ENCODE measurements at regions not wholly inside any gene's neighbourhood (a gene's known extent, or its start where the extent isn't known, plus 50 kb on each side); places are given as distances from the start of the nearest gene placed in this dataset.

DNA sequence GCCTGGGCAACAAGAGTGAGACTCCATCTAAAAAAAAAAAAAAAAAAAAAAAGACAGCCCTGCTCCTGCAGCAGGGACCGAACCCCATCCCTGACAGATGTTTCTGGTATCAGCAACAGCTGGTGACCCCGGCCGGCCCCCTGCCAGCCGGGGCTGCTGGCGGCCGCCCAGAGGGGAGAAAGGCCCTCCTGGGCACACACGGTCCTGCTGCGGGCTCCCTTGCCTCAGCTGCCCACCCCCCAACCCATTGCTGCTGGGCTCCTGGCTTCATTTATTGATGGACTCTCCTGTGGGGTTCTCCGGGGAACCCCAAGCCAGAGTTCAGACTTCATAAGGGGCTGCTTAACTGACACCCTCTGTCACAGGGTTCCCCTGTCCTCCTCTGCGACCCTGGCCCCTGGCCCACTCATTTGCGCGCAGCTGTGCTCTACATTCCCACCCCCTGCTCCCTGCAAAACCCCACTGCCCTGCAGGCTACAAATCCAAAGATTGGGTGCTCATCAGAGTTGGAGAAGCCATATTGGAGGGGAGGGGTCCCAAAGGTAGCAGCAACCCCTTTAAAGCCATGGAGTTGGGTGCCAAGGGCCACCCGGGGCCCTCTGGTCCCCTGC, 103.6 kb upstream of the RTL1 start (continued):
- TF ChIP-seq, protein P1, sequence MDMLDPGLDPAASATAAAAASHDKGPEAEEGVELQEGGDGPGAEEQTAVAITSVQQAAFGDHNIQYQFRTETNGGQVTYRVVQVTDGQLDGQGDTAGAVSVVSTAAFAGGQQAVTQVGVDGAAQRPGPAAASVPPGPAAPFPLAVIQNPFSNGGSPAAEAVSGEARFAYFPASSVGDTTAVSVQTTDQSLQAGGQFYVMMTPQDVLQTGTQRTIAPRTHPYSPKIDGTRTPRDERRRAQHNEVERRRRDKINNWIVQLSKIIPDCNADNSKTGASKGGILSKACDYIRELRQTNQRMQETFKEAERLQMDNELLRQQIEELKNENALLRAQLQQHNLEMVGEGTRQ (IDR thresholded peaks at IDR 0.05; ENCODE audit: borderline replicate concordance, low read depth, low read length): no peak

DNA sequence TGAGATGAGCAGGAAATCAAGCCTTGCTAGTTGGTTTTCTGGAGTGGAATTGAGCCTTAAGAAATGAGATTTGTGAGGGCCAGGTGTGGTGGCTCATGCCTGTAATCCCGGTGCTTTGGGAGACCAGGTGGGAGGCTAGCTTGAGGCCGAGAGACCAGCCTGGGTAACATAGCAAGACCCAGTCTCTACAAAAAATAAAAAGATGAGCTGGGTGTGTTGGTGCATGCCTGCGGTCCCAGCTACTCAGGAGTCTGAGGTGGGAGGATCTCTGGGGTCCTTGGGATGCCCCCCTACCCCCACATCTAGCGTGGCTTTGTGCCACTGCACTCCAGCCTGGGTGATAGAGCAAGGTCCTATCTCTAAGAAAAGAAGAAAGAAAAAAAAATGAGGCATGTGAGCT, 104.2 kb upstream of the RTL1 start:
- no peaks in the 10 kb centered on the region for H3F3A ChIP-seq (replicated peaks; ENCODE audit: insufficient read depth)
- H3K4me3 ChIP-seq (ENCODE audit: low read depth in 2 of 2, low read length in 1 of 2): no peak overlapping the region
- H3K36me3 ChIP-seq (replicated peaks in 1 of 2; ENCODE audit: control insufficient read depth in 1 of 2, insufficient read depth in 2 of 2, low read length in 1 of 2): no peaks in the 10 kb centered on the region
- no peak overlapping the region for H3K4me2 ChIP-seq
- WGBS (ENCODE audit: low lambda C conversion rate): 56% methylated on average over 4 of the region's 4 CpGs
- ChIA-PET POLR2A (interaction anchor here (1.5 to 2.1 kb wide), 3 partner anchors 119 to 228 kb away, joined by 3 to 9 read pairs (median 7); no protein-coding TSS in a partner anchor), CTCF (interaction anchor here (0.6 to 2.0 kb wide), 5 partner anchors 106 to 552 kb away, joined by 3 to 5 read pairs (median 4); no protein-coding TSS in a partner anchor)
- TF ChIP-seq ELF1 (IDR thresholded peaks at IDR 0.05): no peak
- TF ChIP-seq FOXJ3 (CRISPR knock-in tag; IDR thresholded peaks at IDR 0.05): no peak
- no peak for TF ChIP-seq JUND (IDR thresholded peaks at IDR 0.05)
- no peak for TF ChIP-seq TEAD4 (IDR thresholded peaks at IDR 0.05; ENCODE audit: borderline replicate concordance, insufficient read depth)
- TF ChIP-seq, protein P2, sequence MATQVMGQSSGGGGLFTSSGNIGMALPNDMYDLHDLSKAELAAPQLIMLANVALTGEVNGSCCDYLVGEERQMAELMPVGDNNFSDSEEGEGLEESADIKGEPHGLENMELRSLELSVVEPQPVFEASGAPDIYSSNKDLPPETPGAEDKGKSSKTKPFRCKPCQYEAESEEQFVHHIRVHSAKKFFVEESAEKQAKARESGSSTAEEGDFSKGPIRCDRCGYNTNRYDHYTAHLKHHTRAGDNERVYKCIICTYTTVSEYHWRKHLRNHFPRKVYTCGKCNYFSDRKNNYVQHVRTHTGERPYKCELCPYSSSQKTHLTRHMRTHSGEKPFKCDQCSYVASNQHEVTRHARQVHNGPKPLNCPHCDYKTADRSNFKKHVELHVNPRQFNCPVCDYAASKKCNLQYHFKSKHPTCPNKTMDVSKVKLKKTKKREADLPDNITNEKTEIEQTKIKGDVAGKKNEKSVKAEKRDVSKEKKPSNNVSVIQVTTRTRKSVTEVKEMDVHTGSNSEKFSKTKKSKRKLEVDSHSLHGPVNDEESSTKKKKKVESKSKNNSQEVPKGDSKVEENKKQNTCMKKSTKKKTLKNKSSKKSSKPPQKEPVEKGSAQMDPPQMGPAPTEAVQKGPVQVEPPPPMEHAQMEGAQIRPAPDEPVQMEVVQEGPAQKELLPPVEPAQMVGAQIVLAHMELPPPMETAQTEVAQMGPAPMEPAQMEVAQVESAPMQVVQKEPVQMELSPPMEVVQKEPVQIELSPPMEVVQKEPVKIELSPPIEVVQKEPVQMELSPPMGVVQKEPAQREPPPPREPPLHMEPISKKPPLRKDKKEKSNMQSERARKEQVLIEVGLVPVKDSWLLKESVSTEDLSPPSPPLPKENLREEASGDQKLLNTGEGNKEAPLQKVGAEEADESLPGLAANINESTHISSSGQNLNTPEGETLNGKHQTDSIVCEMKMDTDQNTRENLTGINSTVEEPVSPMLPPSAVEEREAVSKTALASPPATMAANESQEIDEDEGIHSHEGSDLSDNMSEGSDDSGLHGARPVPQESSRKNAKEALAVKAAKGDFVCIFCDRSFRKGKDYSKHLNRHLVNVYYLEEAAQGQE (IDR thresholded peaks at IDR 0.05; ENCODE audit: low read depth, low read length): no peak
- TF ChIP-seq, protein P3, sequence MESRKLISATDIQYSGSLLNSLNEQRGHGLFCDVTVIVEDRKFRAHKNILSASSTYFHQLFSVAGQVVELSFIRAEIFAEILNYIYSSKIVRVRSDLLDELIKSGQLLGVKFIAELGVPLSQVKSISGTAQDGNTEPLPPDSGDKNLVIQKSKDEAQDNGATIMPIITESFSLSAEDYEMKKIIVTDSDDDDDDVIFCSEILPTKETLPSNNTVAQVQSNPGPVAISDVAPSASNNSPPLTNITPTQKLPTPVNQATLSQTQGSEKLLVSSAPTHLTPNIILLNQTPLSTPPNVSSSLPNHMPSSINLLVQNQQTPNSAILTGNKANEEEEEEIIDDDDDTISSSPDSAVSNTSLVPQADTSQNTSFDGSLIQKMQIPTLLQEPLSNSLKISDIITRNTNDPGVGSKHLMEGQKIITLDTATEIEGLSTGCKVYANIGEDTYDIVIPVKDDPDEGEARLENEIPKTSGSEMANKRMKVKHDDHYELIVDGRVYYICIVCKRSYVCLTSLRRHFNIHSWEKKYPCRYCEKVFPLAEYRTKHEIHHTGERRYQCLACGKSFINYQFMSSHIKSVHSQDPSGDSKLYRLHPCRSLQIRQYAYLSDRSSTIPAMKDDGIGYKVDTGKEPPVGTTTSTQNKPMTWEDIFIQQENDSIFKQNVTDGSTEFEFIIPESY (IDR thresholded peaks at IDR 0.05; ENCODE audit: borderline replicate concordance, low read depth): no peak
- TF ChIP-seq EP300 (IDR thresholded peaks at IDR 0.05; ENCODE audit: borderline replicate concordance in 1 of 2, low read depth in 1 of 2, low read length in 1 of 2): no peak
- TF ChIP-seq, protein P1 (IDR thresholded peaks at IDR 0.05; ENCODE audit: borderline replicate concordance, low read depth, low read length): no peak
- TF ChIP-seq CHD2 (IDR thresholded peaks at IDR 0.05; ENCODE audit: low read length, partially characterized antibody): no peak
- TF ChIP-seq, protein P4, sequence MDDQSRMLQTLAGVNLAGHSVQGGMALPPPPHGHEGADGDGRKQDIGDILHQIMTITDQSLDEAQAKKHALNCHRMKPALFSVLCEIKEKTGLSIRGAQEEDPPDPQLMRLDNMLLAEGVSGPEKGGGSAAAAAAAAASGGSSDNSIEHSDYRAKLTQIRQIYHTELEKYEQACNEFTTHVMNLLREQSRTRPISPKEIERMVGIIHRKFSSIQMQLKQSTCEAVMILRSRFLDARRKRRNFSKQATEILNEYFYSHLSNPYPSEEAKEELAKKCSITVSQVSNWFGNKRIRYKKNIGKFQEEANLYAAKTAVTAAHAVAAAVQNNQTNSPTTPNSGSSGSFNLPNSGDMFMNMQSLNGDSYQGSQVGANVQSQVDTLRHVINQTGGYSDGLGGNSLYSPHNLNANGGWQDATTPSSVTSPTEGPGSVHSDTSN (IDR thresholded peaks at IDR 0.05): no peak
- TF ChIP-seq GABPA (IDR thresholded peaks at IDR 0.05; ENCODE audit: low read depth): no peak
- TF ChIP-seq NFIC (IDR thresholded peaks at IDR 0.05; ENCODE audit: borderline replicate concordance): no peak
- no peak for TF ChIP-seq TAF1 (IDR thresholded peaks at IDR 0.05; ENCODE audit: borderline replicate concordance, low read depth, low read length)
- no peak for TF ChIP-seq GATA2 (CRISPR knock-in tag; IDR thresholded peaks at IDR 0.05)
- TF ChIP-seq EZH2phosphoT487 (IDR thresholded peaks at IDR 0.05; ENCODE audit: borderline replicate concordance, low read depth): no peak
- no peak for TF ChIP-seq POLR2AphosphoS5 (IDR thresholded peaks at IDR 0.05; ENCODE audit: low read depth, low read length)
- H3K4me1 ChIP-seq (ENCODE audit: control insufficient read depth in 1 of 2, insufficient read depth in 2 of 2, low read depth in 1 of 2, low read length in 1 of 2): peaks cover 0 to 51% of the 10 kb centered on the region in 2 experiments; a peak in 2 of 4 replicates
- no peak overlapping the region for H3K9ac ChIP-seq
- no peaks in the 10 kb centered on the region for H3K79me2 ChIP-seq (ENCODE audit: insufficient read depth)
- no peaks in the 10 kb centered on the region for H4K20me1 ChIP-seq (ENCODE audit: insufficient read depth)
- no peaks in the 10 kb centered on the region for H3K9me2 ChIP-seq
- 0 out of 2 replicates have a peak, but pooled peaks cover 4% of the 10 kb centered on the region for H3K9me3 ChIP-seq
- DNase-seq: no peak
- H3K27ac ChIP-seq (ENCODE audit: low read depth in 2 of 2, low read length in 1 of 2): peak overlapping the region in 1 of 2 experiments; percentile 100; a peak in 1 of 4 replicates
- H2AFZ ChIP-seq (ENCODE audit: low read depth): no peak overlapping the region
- H3K27me3 ChIP-seq (ENCODE audit: insufficient read depth): no peaks in the 10 kb centered on the region

Measured in SK-N-SH (cell line).